GM12874 (cell line): ENCODE measurements at regions not wholly inside any gene's neighbourhood (a gene's known extent, or its start where the extent isn't known, plus 50 kb on each side); places are given as distances from the start of the nearest gene placed in this dataset.

Source experiments
- TF ChIP-seq, protein P1 (sequence below): IDR thresholded peaks from 2 replicates; pipeline ENCODE4 v1.5.1; 2011; ENCODE audit warnings: low read depth, mild to moderate bottlenecking, control low read depth, low read length, moderate library complexity; ENCODE audit not compliant: insufficient read depth

DNA sequence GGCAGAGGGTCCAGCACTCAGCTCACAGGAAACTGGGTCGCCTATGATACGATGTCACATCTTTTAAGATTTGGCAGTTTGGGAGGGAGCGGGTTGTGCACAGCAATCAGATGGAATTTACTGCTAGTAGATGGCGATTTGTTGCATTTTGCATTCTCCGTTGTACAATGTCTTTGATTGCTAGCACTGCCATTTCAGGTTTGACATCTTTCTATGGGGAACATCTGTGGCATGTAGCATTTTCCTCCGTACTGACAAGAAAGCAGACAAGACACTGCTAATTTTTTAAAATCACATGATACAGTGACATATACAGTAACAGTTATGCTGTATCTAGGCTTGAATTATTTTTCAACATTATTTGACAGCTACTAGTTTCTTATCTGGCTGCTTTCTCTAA, 119.7 kb upstream of the PCSK2 start:
- TF ChIP-seq, protein P1, sequence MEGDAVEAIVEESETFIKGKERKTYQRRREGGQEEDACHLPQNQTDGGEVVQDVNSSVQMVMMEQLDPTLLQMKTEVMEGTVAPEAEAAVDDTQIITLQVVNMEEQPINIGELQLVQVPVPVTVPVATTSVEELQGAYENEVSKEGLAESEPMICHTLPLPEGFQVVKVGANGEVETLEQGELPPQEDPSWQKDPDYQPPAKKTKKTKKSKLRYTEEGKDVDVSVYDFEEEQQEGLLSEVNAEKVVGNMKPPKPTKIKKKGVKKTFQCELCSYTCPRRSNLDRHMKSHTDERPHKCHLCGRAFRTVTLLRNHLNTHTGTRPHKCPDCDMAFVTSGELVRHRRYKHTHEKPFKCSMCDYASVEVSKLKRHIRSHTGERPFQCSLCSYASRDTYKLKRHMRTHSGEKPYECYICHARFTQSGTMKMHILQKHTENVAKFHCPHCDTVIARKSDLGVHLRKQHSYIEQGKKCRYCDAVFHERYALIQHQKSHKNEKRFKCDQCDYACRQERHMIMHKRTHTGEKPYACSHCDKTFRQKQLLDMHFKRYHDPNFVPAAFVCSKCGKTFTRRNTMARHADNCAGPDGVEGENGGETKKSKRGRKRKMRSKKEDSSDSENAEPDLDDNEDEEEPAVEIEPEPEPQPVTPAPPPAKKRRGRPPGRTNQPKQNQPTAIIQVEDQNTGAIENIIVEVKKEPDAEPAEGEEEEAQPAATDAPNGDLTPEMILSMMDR, result no peak

DNA sequence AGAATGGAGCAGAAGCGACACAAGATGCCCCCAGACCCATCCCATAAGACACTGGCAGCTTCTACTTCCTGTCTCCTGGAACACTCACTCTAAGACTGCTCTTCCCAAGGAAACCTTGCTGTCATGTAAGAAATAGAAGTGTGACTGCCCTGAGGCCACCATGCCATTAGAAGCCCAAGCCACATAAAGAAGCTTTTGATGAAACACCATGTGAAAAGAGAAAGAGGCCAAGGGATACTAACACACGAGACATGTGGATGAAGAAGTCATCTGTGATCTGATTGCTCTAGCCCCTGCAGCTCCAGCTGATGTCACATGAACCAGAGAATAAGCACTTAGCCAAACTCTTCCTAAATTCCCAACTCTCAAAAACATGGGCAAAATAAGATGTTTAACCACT, 117.9 kb upstream of the PCSK2 start:
- TF ChIP-seq, protein P1, result no peak

DNA sequence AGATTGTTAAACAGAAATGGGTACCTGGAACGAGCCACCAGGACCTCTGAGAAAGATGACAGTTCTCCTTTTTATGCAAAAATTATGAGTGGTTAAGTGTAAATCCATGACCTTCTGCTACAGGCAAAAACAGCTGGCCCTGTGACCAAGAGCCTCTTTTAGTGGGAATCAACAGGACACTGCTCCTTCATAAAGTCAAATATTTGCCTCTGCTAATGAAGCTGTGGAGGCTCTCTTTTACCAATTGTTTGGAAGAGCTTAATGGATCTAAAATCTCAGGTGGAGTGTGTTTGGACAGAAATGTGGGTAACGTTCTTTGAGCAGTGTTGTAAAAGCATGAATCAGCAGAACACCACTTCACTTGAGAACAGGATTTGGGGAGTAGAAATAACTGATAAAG, 117.5 kb upstream of the PCSK2 start:
- TF ChIP-seq, protein P1, result no peak

DNA sequence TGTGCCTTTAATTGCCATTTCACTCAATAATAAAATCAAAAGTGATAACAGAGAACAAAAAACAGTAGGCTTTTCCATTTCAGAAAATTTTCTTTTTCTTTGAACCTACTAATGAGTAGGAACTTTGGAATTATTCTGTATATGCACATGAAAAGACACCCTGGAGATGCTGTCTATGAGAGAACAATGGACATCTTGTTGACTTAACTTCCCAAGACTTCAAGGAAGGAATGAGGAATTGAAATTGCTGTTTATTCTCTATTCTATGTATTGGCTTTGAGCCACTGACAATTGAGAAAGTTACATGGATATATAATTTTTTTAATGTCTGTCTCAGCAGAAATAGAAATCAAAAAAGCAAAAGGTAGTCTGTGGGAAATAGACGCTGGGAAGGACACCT, 98.6 kb upstream of the PCSK2 start:
- TF ChIP-seq, protein P1, result no peak

DNA sequence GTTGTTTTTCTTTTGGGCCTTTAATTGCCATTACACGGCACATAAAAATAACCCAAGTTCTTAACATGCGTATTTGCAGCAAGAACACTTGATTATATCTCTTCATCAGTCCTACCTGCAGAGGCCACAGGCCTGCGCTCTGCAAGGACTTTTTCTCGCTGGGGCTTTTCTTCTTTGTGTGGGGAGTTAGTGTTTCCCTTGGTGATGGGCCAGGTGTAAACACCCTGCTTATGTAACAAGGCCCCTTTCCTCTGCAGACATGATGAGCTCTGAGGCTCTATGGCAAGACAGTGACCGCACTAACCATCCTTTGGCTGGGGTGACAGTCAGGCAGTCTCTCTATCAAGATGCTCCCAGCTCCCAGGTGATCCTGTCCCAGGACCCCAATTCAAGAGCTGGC, 97.8 kb upstream of the PCSK2 start:
- TF ChIP-seq, protein P1, result no peak

DNA sequence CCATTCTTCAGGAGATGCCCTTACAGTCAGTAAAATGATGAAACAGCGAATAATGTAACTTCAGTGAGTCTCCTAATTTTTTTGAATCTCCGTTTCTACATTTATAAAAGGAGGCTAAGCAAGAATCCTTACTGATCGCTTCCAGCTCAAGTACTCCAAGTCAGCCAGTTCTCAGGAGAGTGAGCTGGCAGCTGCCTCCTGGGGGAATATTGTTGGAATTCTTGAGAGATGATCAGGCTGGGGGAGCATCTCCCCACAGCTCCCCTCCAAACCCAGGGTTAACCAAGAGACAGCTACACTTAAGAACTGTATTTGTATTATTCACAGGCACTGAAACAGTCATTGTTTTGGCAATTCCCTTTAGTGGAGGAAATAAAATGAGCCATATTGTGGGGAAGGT, 89.1 kb upstream of the PCSK2 start:
- TF ChIP-seq, protein P1, result no peak

DNA sequence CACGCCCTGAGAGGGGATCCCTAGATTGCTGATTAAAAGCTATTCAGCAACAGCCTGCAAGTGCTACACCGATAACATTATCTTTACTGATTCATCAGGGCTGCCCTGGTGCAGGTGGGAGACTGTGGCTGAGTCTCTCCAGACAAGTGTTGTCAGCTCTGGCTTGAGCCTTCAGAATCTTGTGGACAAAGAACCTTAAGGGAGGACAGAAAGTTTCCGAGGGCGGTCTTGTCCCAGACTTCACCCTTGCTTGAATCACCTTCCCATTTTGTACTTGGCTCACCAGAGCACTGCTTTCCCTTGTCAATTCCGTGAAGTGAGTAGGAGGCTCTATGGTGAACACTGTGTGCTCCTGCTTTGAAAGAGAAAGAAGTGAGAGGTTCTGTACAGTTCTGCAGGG, 88.6 kb upstream of the PCSK2 start:
- TF ChIP-seq, protein P1, result no peak

DNA sequence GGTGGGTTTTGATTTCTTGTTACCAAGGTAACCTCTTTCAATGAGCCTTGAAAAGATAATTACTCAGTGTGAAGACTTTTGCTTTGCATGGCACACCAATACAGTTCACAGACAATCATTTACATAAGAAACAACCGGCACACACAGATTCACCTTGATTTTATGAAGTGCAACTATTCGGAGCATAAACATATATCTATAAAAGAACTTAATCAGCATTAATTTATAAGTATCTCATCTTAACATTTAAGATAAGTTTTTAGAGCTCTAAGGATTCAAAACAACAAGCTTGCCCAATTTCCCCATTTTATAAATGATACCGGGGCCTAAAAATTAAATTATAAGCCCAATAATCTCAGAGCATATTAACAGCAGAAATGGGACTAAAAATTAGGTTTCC, 85.9 kb upstream of the PCSK2 start:
- TF ChIP-seq, protein P1, result no peak
